C4-2B (cell line): ENCODE measurements at regions not wholly inside any gene's neighbourhood (a gene's known extent, or its start where the extent isn't known, plus 50 kb on each side); places are given as distances from the start of the nearest gene placed in this dataset.

Experiments
- H3K27ac ChIP-seq: fragments of 450-650 bp; 2 replicates; pipeline ENCODE4 v1.5.1; 2017
- ZFX ChIP-seq: fragments of 450-650 bp; IDR thresholded peaks from 2 replicates; pipeline ENCODE4 v1.6.1; 2017
- TF ChIP-seq, protein P1 (sequence below): fragments of 450-650 bp; conservative IDR thresholded peaks from 2 replicates; pipeline ENCODE4 v1.5.1; 2017; ENCODE audit warnings: mild to moderate bottlenecking

DNA sequence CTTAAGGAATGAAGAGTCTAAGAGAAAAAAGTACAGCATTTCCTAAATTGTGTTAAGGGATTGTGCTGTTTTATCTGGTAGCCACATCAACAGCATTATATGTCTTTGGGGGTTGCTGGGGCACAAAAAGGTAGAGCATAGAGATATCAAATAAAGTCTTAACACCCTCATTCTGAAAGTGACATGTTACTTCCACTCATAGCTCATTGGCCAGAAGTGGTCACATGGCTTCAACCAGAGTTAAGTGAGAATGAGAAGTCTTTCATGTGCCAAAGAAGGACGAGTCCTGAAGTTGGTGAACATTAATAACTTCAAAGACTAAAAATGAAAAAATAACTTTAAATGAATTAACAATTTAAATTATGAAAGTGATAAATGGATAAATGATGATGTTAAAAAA is 175.7 kb upstream of the ZEB2 start:
- no peak overlapping the region for H3K27ac ChIP-seq
- no peak for TF ChIP-seq ZFX
- TF ChIP-seq, protein P1, sequence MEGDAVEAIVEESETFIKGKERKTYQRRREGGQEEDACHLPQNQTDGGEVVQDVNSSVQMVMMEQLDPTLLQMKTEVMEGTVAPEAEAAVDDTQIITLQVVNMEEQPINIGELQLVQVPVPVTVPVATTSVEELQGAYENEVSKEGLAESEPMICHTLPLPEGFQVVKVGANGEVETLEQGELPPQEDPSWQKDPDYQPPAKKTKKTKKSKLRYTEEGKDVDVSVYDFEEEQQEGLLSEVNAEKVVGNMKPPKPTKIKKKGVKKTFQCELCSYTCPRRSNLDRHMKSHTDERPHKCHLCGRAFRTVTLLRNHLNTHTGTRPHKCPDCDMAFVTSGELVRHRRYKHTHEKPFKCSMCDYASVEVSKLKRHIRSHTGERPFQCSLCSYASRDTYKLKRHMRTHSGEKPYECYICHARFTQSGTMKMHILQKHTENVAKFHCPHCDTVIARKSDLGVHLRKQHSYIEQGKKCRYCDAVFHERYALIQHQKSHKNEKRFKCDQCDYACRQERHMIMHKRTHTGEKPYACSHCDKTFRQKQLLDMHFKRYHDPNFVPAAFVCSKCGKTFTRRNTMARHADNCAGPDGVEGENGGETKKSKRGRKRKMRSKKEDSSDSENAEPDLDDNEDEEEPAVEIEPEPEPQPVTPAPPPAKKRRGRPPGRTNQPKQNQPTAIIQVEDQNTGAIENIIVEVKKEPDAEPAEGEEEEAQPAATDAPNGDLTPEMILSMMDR, result no peak

DNA sequence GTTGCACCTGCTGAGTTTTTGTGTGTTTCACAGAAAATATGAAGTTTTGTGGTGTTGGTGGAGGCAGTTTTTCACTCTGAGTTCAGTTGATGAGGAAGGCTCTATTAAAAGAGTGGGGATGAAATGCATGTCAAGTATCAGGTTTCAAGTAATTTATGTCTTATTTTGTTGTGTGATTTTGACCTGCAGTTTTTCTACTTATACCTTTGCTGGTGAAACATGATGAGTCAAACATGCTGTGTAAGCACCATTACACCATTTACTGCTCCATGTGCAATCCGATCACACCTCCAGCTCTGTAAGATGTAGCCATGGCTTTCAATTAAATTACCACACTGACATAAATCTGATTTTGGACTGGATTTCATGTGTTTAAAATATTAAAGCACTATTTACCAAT is 174.5 kb upstream of the ZEB2 start:
- no peak for TF ChIP-seq ZFX
- TF ChIP-seq, protein P1, result no peak
- no peak overlapping the region for H3K27ac ChIP-seq

DNA sequence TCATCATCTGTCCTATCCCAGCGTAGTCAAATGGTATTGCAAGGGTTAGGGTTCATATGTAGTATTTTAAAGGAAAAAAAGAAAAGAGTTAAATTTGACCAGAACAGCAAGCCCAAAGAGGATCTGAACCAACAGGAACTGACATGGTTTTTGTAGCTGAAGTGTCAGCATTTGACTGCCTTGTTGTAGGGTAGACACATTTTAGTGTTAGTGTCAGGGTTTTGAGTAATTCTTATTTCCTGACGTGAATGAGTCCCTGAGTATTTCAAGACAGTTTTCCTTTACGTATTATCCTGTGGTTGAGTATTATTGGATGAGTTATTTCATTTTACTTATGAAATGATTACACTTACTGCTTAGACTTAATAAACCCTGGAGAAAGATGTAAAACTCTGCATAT is 173.3 kb upstream of the ZEB2 start:
- H3K27ac ChIP-seq, result no peak overlapping the region
- TF ChIP-seq, protein P1, result no peak
- TF ChIP-seq ZFX, result no peak

DNA sequence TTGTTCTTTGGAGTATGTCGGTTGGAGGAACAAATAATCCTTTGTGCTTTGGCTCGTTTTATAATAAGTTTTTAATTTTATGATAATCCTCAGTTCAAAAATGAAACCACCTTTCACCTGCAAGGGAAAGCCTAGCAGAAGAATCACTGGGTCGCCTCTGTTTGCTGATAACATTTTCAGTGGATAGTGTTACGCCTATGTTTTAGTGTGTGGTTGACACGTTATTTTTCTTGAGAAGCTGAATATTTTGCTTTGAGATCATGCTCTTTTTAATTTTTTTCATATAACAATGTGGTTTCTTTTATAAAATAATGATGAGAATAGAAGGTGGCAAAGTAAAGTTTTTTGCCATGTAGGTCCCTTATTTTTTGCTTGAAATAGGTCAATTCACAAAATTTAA is 172.7 kb upstream of the ZEB2 start:
- TF ChIP-seq, protein P1, result no peak
- TF ChIP-seq ZFX, result no peak
- no peak overlapping the region for H3K27ac ChIP-seq

DNA sequence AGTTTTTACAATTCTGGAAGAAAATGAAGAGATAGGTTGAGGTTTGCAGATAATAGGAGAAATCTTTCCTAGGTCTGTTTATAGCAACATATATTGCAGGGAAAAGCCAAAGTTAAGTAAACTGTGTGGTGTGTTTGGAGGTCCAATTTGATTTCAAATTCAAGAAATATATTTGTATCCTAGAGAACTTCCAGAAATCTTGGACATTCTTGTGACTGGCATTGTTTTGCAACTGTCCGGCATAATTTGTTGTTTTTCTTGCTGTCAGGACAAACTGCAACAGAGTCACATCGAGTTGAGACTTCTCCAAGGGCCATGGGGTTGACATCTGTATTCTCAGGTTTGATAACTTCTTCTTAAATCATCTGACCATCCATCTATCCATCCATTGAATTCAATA is 170.9 kb upstream of the ZEB2 start:
- no peak for TF ChIP-seq ZFX
- TF ChIP-seq, protein P1, result no peak
- no peak overlapping the region for H3K27ac ChIP-seq

DNA sequence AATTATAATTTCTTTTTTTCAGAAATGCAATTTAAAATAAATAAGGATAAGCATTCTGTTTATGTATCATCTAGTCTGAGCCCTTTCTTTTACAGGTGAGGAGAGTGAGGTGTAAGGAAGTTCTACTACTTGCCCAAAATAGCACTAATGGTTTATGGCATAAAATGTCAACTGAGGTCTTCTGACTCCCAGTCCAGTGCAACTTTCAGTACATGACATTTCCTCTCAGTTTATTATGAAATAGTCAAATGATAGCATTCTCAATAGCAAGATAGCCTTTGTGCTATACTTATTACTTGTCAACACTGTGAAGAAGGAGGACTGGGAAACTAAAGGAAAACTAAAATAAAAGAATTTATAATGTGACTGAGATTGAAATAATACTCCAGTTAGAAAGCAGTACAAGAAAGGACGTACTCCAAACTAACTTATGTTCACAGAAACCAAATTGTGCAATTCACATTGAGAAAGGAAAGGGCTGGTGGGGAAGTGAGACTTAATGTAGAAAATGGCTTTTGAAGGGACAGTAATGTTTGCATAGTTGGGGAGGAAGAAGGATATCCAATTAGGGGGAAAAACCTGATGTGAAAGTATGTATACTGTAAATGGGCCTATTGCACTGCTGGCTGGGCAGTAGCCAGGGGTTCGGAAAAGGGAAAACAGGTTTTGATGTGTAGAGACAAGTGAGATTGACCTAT is 166.7 kb upstream of the ZEB2 start:
- no peak overlapping the region for H3K27ac ChIP-seq
- TF ChIP-seq ZFX, result no peak
- TF ChIP-seq, protein P1, result no peak

DNA sequence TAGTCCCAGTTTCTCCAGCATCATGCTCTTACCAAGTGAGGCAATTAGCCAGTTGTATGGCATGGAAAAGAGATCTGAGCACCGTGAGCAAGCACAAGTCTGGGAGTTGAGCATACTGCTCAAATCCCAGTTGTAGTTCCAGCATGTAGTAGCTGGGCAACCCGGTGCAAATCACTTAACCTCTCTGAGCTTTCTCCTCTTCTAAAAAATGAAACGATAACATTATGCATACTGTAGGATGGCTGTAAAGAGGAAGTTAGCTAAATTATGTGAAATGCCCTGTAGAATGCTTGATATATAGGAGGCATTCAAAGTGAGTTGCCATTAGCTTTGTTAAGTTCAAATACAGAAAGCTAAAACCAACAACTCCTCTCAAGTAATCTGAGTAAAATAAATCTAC is 164.0 kb upstream of the ZEB2 start:
- TF ChIP-seq ZFX, result no peak
- TF ChIP-seq, protein P1, result no peak
- no peak overlapping the region for H3K27ac ChIP-seq
